ENCODE measurements at regions not wholly inside any gene's neighbourhood (a gene's known extent, or its start where the extent isn't known, plus 50 kb on each side); places are given as distances from the start of the nearest gene placed in this dataset.
"Not testable (repeated sequence)": the region's sequence is repeated elsewhere in the genome, so short reads cannot be mapped to it uniquely, and the experiment has no call there.

GRCh38 chrX:128504496-128504895 is 452.3 kb upstream of the ACTRT1 start:
- no peaks in the 10 kb centered on the region for H3K9me3 ChIP-seq
- no peak for DNase-seq
- H3K4me3 ChIP-seq = no peak overlapping the region
- no peaks in the 10 kb centered on the region for H3K27me3 ChIP-seq
- H3K36me3 ChIP-seq = no peaks in the 10 kb centered on the region

DNA sequence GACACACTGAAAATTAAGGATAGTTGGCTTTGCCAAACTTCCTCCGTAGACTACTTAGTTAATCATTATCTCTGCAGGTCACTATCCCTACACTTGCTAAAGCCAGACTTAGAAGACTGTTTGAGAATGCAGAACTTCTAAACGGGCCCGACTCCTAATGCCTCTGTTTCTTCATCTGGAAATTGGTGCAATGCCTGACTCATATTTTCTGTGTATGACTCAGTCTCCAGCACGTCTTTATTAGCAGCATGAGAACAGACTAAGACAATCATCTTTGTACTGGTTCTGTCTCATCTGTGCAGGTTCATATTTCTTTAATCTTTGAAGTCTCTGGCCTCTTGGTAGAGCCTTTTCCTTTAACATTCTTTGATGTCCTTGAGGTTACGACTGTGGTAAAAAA is 411.9 kb upstream of the ACTRT1 start:
- no peaks in the 10 kb centered on the region for H3K36me3 ChIP-seq
- DNase-seq = no peak
- no peaks in the 10 kb centered on the region for H3K27me3 ChIP-seq
- no peaks in the 10 kb centered on the region for H3K9me3 ChIP-seq
- H3K4me3 ChIP-seq = no peak overlapping the region

DNA sequence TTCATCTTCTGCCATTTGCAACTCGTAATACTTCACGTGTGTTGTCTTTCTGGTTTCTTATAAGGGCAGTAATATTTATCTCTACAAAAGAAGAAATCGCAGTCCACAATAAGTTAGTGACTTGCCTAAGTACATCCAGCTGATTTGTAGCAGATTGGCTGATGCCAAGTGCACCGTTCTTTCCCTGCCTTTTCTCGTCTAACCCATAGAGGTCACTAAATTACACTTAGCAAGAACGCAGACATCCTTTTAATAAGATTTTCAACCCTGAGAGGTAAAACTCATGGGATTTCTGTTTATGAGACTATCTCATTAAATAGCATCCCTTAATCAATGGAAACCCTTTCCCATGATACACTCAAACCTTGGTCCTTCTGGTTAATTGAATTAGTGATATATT is 408.6 kb upstream of the ACTRT1 start:
- H3K9me3 ChIP-seq = no peaks in the 10 kb centered on the region
- no peaks in the 10 kb centered on the region for H3K36me3 ChIP-seq
- no peak for DNase-seq
- no peaks in the 10 kb centered on the region for H3K27me3 ChIP-seq
- H3K4me3 ChIP-seq = no peak overlapping the region

GRCh38 chrX:128458888-128459287 is 406.7 kb upstream of the ACTRT1 start:
- H3K36me3 ChIP-seq = no peaks in the 10 kb centered on the region
- peak; percentile 3 for DNase-seq
- H3K27me3 ChIP-seq = no peaks in the 10 kb centered on the region
- no peaks in the 10 kb centered on the region for H3K9me3 ChIP-seq
- H3K4me3 ChIP-seq = no peak overlapping the region

DNA sequence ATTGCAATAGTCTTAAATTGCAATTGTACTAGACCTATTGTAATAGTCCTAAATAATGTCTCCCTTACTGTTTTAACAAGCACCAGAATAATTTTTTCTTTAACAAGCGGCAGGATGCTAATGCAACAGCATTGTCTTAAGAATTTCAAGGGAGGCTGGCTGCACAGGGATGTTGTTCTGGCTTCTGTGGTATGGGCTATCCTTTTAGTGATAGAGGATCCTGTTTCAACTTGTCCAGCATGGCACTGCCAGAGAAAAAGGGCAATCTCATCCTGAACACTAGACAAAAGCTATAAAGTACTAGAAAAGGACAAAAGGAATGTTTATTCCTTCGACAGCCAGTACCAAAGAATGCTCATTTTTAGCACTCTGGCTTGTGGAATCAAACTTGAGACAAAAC is 405.5 kb upstream of the ACTRT1 start:
- Histone ChIP-seq H3K36me3 (no peaks in the 10 kb centered on the region), H3K27me3 (no peaks in the 10 kb centered on the region), H3K9me3 (no peaks in the 10 kb centered on the region), H3K4me3 (no peak overlapping the region)
- no peak for DNase-seq

DNA sequence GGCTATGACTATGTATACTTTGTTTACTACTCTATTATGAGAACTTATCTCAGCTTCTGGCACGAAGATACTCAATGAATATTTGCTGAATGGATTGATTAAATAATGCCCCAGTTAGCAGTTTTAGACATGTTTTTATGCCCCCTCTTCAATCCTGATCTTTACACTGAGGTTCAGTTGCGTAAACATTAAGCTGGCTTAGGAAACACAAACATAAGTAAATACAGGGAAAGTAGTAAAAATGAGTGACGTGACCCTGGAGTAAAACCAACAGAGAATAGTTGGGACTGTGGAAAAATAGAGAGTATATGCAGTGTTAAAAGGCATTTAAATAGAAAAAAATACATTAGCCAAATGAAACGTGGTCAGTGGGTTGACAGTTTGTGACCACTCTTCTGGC is 387.0 kb upstream of the ACTRT1 start:
- H3K4me3 ChIP-seq = no peak overlapping the region
- H3K9me3 ChIP-seq = no peaks in the 10 kb centered on the region
- no peak for DNase-seq
- no peaks in the 10 kb centered on the region for H3K27me3 ChIP-seq
- H3K36me3 ChIP-seq = no peaks in the 10 kb centered on the region

DNA sequence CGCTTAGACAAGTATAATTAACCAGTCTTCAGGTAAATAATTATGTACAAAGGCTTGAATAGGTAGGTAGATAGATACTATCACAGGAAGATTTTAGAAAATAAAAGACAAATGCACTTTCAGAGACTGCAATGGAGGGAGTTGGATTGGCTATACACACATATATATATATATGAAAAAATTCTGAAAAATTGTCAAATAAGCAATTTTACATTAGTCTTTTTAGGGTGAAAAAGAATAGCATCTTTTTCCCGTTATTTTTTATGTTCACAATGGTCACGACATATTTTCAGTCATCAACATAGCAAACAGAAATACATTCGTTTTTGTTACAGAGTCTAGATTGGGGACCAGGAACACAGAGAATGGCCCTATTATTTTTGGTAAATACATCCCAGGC is 385.9 kb upstream of the ACTRT1 start:
- H3K9me3 ChIP-seq = no peaks in the 10 kb centered on the region
- DNase-seq = no peak
- no peak overlapping the region for H3K4me3 ChIP-seq
- H3K27me3 ChIP-seq = no peaks in the 10 kb centered on the region
- no peaks in the 10 kb centered on the region for H3K36me3 ChIP-seq

DNA sequence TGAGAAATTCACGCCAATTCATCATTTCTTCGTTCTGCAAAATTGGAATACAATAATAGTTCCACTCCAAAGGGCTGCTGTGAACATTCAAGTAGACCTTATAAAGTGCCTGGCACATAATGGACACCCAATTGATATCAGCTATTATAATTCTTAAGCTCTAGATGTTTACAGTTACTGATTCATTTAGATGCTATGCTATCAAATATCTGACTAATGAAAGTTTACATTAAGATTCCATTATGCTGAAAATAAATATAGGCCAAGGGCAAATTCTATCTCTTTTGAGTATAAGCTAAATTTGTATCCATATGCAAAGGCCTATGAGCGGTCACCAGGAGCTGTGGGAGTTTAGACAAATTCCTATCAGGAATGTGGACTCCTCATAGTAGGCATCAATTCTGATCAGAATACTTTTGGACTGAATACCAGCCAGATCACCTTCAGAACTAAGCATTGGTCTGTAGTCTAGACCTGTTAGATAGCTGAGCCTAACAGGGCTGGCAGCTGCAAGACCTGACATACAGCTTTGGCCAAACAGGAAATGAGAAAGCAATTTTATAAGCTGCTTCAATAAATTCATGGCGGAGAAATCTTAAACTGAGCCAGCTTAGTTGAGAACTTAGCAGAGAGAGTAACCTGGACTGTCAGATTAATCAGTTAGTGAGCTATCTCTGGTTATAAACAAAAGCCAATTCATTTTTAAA is 384.3 kb upstream of the ACTRT1 start:
- H3K4me3 ChIP-seq = no peak overlapping the region
- no peaks in the 10 kb centered on the region for H3K36me3 ChIP-seq
- peak; percentile 14 for DNase-seq
- no peaks in the 10 kb centered on the region for H3K9me3 ChIP-seq
- H3K27me3 ChIP-seq = no peaks in the 10 kb centered on the region

GRCh38 chrX:128425546-128425945 is 373.3 kb upstream of the ACTRT1 start:
- Histone ChIP-seq H3K4me3 (no peak overlapping the region), H3K27me3 (no peaks in the 10 kb centered on the region), H3K36me3 (no peaks in the 10 kb centered on the region), H3K9me3 (no peaks in the 10 kb centered on the region)
- no peak for DNase-seq

DNA sequence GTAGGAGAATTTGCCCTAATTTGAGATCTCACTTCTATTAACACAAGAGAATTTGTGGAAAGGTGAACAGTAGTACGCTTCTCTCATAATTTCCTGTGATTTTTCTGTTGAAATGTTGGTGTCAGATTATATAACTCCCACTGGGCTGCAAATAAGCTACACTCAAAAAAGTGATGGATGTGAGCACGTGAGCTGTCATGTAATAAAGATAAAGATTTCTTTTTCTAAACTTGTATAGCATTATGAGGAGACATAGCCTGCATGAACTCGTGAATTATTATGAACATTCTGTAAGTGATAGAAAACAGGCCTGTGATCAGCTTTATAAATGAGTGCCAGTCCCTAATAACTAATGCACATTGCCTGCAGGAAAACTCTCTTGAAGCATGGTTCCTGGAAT is 356.6 kb upstream of the ACTRT1 start:
- Histone ChIP-seq H3K9me3 (no peaks in the 10 kb centered on the region), H3K36me3 (no peaks in the 10 kb centered on the region), H3K27me3 (no peaks in the 10 kb centered on the region), H3K4me3 (no peak overlapping the region)
- no peak for DNase-seq

DNA sequence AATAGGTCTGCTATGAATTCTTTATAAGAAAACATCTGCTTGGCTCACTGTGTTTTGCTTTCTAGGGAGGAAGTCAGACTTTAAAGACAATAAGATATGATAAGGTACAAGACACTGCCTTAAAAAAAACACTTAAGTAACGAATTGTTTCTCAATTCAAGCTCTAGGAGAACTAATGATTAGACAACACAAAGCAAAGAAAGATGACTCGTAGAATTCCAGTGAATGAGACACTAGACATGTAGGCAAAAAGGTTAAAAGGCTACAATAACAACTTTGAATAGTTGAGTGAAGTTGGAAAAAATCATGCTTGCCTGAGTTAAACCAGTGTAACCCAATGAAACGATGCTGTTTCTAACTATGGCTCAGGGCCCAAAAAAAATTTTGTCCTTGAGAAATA is 344.4 kb upstream of the ACTRT1 start:
- no peak for DNase-seq
- Histone ChIP-seq H3K36me3 (no peaks in the 10 kb centered on the region), H3K9me3 (no peaks in the 10 kb centered on the region), H3K27me3 (no peaks in the 10 kb centered on the region), H3K4me3 (no peak overlapping the region)

DNA sequence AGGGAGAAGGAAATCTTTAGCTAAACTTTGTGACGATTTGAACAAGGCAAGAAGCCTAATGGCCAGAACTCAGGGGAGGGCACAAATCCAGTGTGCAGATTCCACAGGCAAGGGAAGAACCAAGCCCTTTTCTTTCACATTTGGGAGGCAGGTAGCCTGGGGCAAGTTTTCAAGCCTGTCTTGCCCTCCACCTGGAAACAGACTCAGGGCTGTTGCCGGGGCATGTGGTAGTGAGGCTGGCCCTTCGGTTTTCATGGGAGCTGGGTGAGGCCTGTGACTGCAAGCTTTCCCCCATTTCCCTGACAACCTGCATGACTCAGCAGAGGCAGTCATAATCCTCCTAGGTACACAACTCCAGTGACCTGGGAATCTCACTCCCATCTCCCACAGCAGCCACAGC is 331.6 kb upstream of the ACTRT1 start:
- H3K27me3 ChIP-seq, H3K4me3 ChIP-seq, H3K36me3 ChIP-seq, DNase-seq, H3K9me3 ChIP-seq: not testable (repeated sequence)

GRCh38 chrX:128365492-128365891 is 313.3 kb upstream of the ACTRT1 start:
- no peak overlapping the region for H3K4me3 ChIP-seq
- no peaks in the 10 kb centered on the region for H3K36me3 ChIP-seq
- H3K9me3 ChIP-seq = no peaks in the 10 kb centered on the region
- DNase-seq = no peak
- H3K27me3 ChIP-seq = no peaks in the 10 kb centered on the region

- DNase-seq = no peak
- Histone ChIP-seq H3K9me3 (no peaks in the 10 kb centered on the region), H3K36me3 (no peaks in the 10 kb centered on the region), H3K27me3 (no peaks in the 10 kb centered on the region), H3K4me3 (no peak overlapping the region)
These were observed 283.5 kb upstream of the ACTRT1 start for GRCh38 chrX:128335671-128336070.

DNA sequence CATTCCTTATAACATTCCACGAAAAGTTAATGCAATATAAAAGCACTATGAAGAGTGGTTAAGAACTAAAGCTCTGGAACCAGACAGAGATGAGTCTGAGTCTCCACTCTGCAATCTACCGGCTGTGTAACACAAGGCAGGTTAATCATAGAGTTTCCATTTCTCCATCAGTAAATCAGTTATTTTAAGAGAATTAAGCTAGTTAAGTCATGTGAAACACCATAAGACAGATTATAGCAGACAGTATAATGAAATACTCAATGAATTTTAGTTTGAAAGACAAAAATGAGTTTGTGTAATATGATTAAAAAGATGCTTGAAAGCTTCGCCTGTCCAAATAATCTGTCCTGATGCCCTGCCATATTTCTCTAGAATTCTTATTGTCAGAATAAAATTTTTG is 282.6 kb upstream of the ACTRT1 start:
- Histone ChIP-seq H3K36me3 (no peaks in the 10 kb centered on the region), H3K4me3 (no peak overlapping the region), H3K27me3 (no peaks in the 10 kb centered on the region), H3K9me3 (no peaks in the 10 kb centered on the region)
- DNase-seq = no peak

DNA sequence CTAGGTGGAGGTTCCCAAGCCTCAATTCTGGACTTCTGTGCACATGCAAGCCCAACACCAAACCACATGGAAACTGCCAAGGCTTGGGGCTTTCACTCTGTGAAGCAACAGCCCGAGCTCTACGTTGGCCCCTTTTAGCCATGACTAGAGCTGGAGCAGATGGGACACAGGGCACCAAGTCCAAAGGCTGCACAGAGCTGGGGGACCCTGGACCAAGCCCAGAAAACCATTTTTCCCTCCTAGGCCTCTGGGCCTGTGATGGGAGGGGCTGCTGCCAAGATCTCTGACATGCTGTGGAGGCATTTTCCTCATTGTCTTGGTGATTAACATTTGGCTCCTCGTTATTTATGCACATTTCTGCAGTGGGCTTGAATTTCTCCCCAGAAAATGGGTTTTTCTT is 258.7 kb upstream of the ACTRT1 start:
- no peaks in the 10 kb centered on the region for H3K36me3 ChIP-seq
- DNase-seq = no peak
- H3K4me3 ChIP-seq = no peak overlapping the region
- H3K9me3 ChIP-seq = no peaks in the 10 kb centered on the region
- H3K27me3 ChIP-seq = no peaks in the 10 kb centered on the region

GRCh38 chrX:128309311-128309710 is 257.1 kb upstream of the ACTRT1 start:
- H3K36me3 ChIP-seq = no peaks in the 10 kb centered on the region
- H3K9me3 ChIP-seq = no peaks in the 10 kb centered on the region
- no peak overlapping the region for H3K4me3 ChIP-seq
- DNase-seq = no peak
- H3K27me3 ChIP-seq = no peaks in the 10 kb centered on the region

- Histone ChIP-seq H3K36me3 (no peaks in the 10 kb centered on the region), H3K4me3 (no peak overlapping the region), H3K9me3 (no peaks in the 10 kb centered on the region), H3K27me3 (no peaks in the 10 kb centered on the region)
- no peak for DNase-seq
These were observed 242.0 kb upstream of the ACTRT1 start for GRCh38 chrX:128294198-128294597.

DNA sequence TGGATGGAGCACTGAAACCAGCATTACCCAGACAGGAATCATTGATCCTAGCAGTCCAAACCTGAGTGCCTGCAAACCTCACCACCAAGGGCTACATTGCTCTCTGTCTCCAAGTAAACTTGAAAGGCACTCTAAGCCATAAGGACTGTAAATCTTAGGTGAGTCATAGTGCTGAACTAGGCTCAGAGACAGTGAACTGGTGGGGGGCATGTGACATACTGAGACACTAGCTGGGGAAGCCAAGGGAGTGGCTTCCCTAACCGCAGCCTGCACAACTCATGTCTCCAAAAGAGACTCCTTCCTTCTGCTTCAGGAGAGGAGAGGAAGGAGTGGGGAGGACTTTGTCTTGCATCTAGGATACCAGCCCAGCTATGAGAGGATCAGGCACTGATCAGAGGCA is 235.5 kb upstream of the ACTRT1 start:
- no peaks in the 10 kb centered on the region for H3K36me3 ChIP-seq
- peak; percentile 0 for DNase-seq
- H3K27me3 ChIP-seq = no peaks in the 10 kb centered on the region
- H3K9me3 ChIP-seq = no peaks in the 10 kb centered on the region
- H3K4me3 ChIP-seq = no peak overlapping the region
